Endothelial cell (in vitro differentiated cells): ENCODE measurements at regions not wholly inside any gene's neighbourhood (a gene's known extent, or its start where the extent isn't known, plus 50 kb on each side); places are given as distances from the start of the nearest gene placed in this dataset.

Experiments
- DNase-seq: peaks from one replicate; pipeline ENCODE4 v3.0.0; 2021; ENCODE audit warnings: low spot score
- H3K27ac Mint-ChIP-seq: one replicate; pipeline ENCODE4 v1.8.0; 2021; ENCODE audit warnings: mixed read lengths, inconsistent platforms; ENCODE audit not compliant: unreplicated experiment
- H3K27me3 Mint-ChIP-seq: one replicate; pipeline ENCODE4 v1.8.0; 2021; ENCODE audit warnings: mild to moderate bottlenecking, moderate library complexity, mixed read lengths, inconsistent platforms; ENCODE audit not compliant: unreplicated experiment
- H3K36me3 Mint-ChIP-seq: one replicate; pipeline ENCODE4 v1.8.0; 2021; ENCODE audit warnings: mild to moderate bottlenecking, low read depth, mixed read lengths, inconsistent platforms; ENCODE audit not compliant: unreplicated experiment
- H3K4me1 Mint-ChIP-seq: one replicate; pipeline ENCODE4 v1.8.0; 2021; ENCODE audit warnings: mild to moderate bottlenecking, mixed read lengths, inconsistent platforms; ENCODE audit not compliant: unreplicated experiment
- H3K4me3 Mint-ChIP-seq: one replicate; pipeline ENCODE4 v1.8.0; 2021; ENCODE audit warnings: mild to moderate bottlenecking, mixed read lengths, inconsistent platforms; ENCODE audit not compliant: unreplicated experiment
- H3K9me3 Mint-ChIP-seq: one replicate; pipeline ENCODE4 v1.8.0; 2021; ENCODE audit warnings: mixed read lengths, inconsistent platforms; ENCODE audit not compliant: unreplicated experiment
- TF ChIP-seq, protein P1 (sequence below): fragments of 200-600 bp; sonication (generic); IDR thresholded peaks from one replicate; pipeline ENCODE4 v1.5.0; 2021; ENCODE audit warnings: antibody characterized with exemption; ENCODE audit not compliant: unreplicated experiment

- no peak for DNase-seq
- no peaks in the 10 kb centered on the region for H3K9me3 Mint-ChIP-seq
- no peaks in the 10 kb centered on the region for H3K36me3 Mint-ChIP-seq
- H3K4me3 Mint-ChIP-seq = no peak overlapping the region
- no peak overlapping the region for H3K27ac Mint-ChIP-seq
- H3K27me3 Mint-ChIP-seq = peaks cover 2% of the 10 kb centered on the region
- TF ChIP-seq, protein P1, sequence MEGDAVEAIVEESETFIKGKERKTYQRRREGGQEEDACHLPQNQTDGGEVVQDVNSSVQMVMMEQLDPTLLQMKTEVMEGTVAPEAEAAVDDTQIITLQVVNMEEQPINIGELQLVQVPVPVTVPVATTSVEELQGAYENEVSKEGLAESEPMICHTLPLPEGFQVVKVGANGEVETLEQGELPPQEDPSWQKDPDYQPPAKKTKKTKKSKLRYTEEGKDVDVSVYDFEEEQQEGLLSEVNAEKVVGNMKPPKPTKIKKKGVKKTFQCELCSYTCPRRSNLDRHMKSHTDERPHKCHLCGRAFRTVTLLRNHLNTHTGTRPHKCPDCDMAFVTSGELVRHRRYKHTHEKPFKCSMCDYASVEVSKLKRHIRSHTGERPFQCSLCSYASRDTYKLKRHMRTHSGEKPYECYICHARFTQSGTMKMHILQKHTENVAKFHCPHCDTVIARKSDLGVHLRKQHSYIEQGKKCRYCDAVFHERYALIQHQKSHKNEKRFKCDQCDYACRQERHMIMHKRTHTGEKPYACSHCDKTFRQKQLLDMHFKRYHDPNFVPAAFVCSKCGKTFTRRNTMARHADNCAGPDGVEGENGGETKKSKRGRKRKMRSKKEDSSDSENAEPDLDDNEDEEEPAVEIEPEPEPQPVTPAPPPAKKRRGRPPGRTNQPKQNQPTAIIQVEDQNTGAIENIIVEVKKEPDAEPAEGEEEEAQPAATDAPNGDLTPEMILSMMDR = no peak
- no peaks in the 10 kb centered on the region for H3K4me1 Mint-ChIP-seq
Measured at GRCh38 chr6:125491860-125492618, 190.3 kb upstream of the HDDC2 start.

DNA sequence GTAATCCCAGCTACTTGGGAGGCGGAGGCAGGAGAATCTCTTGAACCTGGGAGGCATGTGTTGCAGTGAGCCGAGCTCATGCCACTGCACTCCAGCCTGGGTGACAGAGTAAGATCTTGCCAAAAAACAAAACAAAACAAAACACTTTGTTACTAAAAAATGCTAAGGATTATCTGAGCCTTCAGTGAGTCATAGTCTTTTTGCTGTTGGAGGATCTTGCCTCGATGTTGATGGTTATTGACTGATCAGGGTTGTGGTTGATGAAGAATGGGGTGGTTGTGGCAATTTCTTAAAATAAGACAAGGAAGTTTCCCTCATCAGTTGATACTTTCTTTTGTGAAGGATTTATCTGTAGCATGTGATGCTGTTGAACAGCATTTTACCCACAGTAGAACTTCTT is 196.8 kb upstream of the HDDC2 start:
- Mint-ChIP-seq H3K4me3 (no peak overlapping the region), H3K27ac (no peak overlapping the region), H3K36me3 (no peaks in the 10 kb centered on the region)

DNA sequence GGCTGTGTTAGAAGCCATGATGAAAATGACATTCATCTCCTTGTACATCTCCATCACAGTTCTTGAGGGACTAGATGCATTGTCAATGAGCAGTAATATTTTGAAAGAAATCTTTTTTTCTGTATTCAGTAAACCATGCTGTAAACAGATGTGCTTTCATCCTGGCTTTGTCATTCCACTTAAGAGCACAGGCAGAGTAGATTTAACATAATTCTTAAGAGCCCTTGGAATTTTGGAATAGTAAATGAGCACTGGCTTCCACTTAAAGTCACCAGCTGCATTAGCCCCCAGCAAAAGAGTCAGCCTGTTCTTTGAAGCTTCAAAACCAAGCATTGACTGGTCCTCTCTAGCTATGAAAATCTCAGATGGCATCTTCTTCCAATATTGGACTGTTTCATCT is 197.8 kb upstream of the HDDC2 start:
- TF ChIP-seq, protein P1 = no peak
- Mint-ChIP-seq H3K36me3 (no peaks in the 10 kb centered on the region), H3K9me3 (no peaks in the 10 kb centered on the region), H3K4me3 (no peak overlapping the region), H3K27ac (no peak overlapping the region), H3K4me1 (peaks cover 5% of the 10 kb centered on the region), H3K27me3 (peaks cover 2% of the 10 kb centered on the region)
- no peak for DNase-seq

More for the DNA sequence above, 196.8 kb upstream of the HDDC2 start:
- DNase-seq = no peak
- Mint-ChIP-seq H3K9me3 (no peaks in the 10 kb centered on the region), H3K4me1 (peaks cover 5% of the 10 kb centered on the region), H3K27me3 (peaks cover 3% of the 10 kb centered on the region)
- TF ChIP-seq, protein P1 = no peak

- Mint-ChIP-seq H3K36me3 (no peaks in the 10 kb centered on the region), H3K4me1 (peaks cover 5% of the 10 kb centered on the region), H3K27me3 (peaks cover 2% of the 10 kb centered on the region), H3K4me3 (no peak overlapping the region), H3K9me3 (no peaks in the 10 kb centered on the region), H3K27ac (no peak overlapping the region)
- DNase-seq = no peak
- TF ChIP-seq, protein P1 = no peak
Measured at GRCh38 chr6:125503181-125503580, 201.4 kb upstream of the HDDC2 start.

GRCh38 chr6:125507987-125508655 is 206.4 kb upstream of the HDDC2 start:
- no peak overlapping the region for H3K27ac Mint-ChIP-seq
- H3K36me3 Mint-ChIP-seq = no peaks in the 10 kb centered on the region
- H3K27me3 Mint-ChIP-seq = no peaks in the 10 kb centered on the region
- peaks cover 5% of the 10 kb centered on the region for H3K4me1 Mint-ChIP-seq
- no peak overlapping the region for H3K4me3 Mint-ChIP-seq
- TF ChIP-seq, protein P1 = no peak
- H3K9me3 Mint-ChIP-seq = no peaks in the 10 kb centered on the region
- DNase-seq = no peak
